HG02938 (cell line): ENCODE measurements at regions not wholly inside any gene's neighbourhood (a gene's known extent, or its start where the extent isn't known, plus 50 kb on each side); places are given as distances from the start of the nearest gene placed in this dataset.
"Not testable (repeated sequence)": the region's sequence is repeated elsewhere in the genome, so short reads cannot be mapped to it uniquely, and the experiment has no call there.

Source experiments
- ATAC-seq: cut with Tn5 transposase; IDR thresholded peaks from one replicate; pipeline ENCODE4 v1.9.1; 2021; ENCODE audit warnings: mild to moderate bottlenecking, moderate library complexity; ENCODE audit not compliant: unreplicated experiment

GRCh38 chr6:106802139-106802538 lies 172.4 kb downstream of the CD24 start:
- no peak for ATAC-seq

DNA sequence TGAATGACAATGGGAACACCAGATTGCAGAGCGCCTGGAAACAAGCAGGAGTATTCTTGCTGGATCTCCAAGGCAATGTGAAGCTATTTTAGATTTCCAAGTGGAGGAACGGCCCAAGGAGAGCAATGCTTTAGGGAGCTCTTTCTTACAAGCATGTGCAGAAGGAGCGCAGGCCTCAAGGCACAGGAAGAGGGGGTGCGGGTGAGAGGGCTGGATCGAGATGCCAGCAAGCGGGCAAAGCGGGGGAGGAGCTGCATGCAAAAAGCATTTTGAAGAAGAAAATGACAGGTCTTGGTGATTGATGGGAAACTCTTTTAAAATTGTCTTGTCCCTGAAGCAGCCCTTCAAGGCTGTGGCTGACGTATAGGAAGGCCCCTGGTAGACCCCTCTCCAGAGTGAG lies 171.9 kb downstream of the QRSL1 start:
- no peak for ATAC-seq

DNA sequence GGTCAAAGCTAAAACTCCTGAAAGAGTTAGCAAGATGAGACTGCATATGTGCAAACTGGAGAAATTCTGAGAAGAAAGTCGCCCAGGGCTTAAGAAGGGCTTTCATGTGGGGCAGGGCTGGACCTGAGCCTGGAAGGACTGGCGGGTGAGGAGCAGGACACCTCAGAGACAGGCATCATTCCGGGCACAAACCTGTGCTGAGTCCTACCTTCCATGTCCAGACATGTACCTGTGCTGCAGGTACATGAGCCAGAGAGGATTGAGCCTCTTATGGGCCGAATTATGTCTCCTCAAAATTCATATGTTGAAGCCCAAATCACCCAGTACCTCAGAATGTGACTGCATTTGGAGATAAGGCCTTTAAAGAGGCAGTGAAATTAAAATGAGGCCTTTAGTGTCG lies 171.0 kb downstream of the QRSL1 start:
- ATAC-seq = no peak

- peak; percentile 87 for ATAC-seq
These were observed 169.9 kb downstream of the QRSL1 start for GRCh38 chr6:106799031-106799894.

DNA sequence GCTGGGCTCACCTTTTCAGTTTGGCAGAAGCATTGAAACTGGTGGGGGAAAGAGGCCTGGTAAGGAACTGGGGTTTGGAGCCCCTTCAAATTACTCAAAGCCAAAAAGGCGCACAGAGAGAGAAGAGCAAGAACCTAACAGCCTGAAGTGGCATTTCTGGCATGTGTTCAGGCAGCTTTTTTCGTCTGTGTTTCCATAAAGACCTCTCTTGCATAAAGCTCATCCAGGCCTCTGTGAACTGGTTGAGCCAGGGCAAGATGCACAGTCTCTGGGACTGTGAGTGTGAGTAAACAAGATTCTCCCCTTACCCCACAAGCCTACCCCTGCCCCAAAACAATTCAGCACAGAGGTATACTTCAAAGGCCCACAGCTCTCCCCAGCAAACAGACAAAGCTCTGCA lies 167.8 kb downstream of the QRSL1 start:
- no peak for ATAC-seq

GRCh38 chr6:106796781-106797180 lies 167.4 kb downstream of the QRSL1 start:
- ATAC-seq = no peak

GRCh38 chr6:106794129-106794528 lies 164.8 kb downstream of the QRSL1 start:
- no peak for ATAC-seq

GRCh38 chr6:106792536-106793236 lies 163.3 kb downstream of the QRSL1 start:
- no peak for ATAC-seq

DNA sequence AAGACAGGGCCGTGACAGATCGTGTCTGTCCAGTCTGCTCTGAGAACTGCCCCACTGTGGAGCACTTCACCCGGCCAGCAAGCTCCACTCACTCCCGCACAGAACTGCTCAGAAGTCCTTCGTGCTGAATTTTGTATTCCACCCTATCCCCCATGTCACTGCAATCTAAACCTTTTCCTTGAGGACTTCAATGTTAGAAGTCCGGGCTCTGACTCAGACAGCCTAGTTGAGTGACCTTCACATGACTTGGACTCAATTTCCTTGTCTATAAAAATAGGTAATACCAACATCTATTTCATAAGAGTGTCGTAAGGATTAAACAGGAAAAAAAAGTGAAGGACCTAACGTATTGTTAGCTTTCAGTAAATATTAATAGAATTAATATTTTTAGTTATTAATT lies 161.6 kb downstream of the QRSL1 start:
- ATAC-seq = no peak

DNA sequence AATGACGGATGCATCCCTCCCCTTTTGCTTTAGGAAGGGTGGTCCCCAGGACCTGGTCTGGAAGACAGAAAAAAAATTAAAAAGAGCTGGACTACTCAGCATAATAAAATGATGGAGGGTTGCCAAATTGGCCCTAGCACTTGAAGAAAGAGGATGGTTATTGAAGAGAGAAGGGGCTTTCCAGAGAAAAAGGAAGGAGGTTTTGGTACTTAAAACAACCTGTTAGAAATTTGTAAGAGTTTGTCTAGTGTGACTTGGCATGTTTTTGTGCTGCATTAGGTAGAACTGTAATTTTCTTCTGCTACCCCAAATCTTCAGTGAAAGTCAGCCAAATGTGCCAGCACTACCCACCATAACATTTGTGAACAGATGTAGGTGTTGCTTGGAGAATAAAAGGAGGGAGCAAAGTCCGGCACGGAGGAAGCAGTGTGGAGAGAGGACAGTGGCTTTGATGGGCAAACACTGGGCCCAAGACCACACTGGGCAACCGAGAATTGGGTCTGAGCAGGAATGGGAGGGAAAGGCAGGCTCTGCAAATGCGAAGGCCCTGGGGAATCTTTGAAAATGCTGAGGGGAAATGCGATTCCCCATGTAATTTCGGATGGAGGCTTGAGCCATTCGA lies 160.9 kb downstream of the QRSL1 start:
- no peak for ATAC-seq

DNA sequence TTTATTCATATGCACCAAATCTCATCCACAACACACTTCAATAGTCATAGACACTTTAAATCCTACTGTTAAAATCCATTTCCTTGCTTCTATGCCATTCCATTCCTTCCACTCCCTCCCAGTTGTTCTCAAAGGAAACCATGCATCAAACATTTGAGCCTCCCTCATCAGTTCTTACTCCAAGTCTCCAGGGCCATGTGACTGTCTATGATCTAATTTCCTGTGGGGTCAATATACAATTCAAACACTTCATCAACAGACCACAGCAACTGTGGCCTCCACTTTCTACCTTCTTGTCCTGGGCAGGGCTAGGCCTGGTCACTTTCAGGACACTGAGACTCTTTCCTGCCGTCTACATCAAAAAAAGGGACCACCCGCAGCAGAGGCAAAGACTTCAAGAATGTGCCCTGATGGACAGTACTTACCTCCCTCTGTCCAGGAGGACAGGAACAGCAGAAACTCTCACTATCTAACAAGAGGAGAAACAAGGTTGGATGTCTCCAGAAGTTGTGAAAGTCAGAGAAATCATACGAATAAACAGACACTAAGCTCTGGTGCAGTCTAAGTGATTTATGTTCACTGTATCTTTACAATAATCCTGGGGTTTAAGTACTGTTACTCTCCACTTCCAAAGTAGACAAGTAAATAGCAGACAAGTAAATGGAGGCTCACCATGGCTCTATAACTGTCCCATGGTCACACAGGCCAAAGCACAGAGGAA lies 160.2 kb downstream of the QRSL1 start:
- ATAC-seq = no peak

- no peak for ATAC-seq
These were observed 159.4 kb downstream of the QRSL1 start for GRCh38 chr6:106788761-106789160.

GRCh38 chr6:106787327-106788196 lies 158.2 kb downstream of the QRSL1 start:
- ATAC-seq = no peak

DNA sequence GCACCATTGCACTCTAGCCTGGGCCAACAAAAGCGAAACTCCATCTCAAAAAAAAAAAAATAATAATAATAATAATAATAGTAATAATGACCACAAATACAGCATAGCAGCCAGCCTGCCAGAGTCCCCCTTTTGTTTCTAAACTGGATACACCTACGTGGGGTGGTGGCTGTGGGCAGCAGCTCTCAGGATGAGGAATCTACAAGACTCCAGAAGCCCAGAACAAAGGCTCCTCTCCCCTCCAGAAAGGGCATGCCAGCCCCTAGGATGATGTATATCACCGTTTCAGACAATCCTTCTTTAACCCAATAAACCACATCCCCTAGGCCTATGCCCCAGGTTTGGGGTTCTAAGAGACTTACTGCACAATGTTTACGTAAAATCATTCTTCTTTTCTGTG lies 155.9 kb downstream of the QRSL1 start:
- ATAC-seq = no peak

DNA sequence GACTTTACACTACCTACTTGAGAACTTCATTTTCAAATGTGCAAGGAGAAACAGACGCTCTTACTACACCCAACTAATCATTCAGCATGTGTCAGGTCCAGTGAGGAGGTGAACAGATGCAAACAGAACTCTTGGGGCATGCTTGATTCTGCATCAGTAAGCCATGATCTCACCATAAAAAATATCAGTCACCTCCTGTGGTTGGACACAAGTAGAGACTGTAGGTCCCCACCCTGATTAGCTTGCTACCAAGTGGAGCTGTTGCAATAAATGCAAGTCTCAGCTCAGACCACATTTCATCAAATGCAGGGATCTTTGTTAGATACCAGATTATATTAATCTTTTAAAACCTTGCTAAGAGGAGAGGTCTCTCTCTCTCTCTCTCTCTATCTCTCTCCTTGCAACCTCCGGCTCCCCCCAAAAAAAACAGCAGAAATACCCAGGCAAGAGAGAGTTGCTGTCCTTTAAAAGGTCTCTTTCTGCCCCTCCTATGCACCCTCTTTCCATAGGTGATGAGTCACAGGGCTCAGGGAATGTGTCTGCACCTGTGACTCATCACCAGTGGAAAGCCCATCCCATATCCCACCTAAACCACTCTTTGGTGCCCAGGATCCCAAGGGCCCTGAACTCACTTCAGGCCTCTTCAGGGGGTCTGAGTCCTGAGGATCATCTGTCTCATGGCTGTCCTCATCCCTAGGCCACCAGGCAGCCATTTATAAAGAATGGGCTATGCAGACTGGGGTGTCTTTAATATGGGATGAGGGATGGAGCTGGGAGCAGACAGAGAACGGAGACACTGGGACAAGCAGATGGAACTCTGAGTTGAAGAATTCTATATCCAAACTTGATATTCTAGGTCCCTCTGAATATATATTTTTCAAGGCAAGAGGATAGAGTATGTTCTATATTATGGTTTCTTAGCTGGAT lies 154.5 kb downstream of the QRSL1 start:
- no peak for ATAC-seq

DNA sequence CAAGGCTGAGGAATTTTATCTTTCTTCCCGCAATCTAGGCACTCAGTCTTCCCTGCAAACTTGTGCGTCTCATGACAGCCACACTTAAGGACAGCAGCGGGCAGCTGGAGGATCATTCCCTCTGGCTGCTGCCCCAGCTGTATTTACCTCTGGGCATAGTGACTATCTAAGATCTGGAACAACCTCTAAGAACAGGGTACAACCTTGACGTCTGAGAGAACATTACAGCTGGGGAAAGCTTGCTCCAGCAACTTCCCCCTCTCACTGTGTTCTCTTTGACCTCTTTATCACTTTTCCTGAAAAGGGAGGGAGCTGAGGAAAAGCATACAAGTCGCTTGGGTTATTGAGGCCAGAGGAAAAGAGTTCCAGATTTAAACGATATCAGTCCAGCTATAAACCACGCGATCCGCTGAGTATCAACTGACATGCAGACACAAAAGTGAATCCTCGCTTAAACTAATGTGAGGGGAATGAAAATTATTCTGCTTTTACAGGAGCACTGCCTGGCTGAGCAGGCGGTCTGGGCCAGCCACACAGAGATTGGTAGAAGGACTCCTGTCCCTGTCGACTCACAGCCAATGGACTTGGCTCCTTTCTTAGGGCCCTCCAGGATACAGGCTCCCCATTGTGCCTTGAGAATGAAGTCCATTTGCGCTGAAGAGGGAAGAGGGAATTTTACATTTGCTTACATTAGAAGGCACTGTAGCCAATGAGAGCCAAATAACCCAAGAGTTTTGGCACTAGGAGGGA lies 153.3 kb downstream of the QRSL1 start:
- ATAC-seq = no peak

GRCh38 chr6:106779552-106779951 lies 150.2 kb downstream of the QRSL1 start:
- ATAC-seq = not testable (repeated sequence)

DNA sequence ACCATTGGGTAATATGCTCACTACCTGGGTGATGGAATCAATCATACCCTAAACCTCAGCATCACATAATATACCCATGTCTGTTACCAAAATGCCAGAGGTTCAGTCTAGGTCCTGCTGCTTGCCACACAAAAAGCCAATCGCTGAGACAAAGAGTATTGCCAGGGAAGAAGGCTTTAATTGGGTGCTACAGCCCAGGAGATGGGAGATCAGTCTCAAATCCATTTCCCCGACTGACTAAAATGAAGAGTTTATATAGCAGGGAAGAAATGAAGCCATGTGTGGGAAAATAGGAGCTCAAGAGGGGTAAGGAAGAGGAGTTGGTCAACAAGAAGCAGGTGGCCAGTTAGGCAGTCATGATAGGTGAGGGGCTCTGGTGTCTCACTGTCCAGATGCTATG lies 149.6 kb downstream of the QRSL1 start:
- ATAC-seq = no peak
